HepG2 (cell line): ENCODE measurements at regions not wholly inside any gene's neighbourhood (a gene's known extent, or its start where the extent isn't known, plus 50 kb on each side); places are given as distances from the start of the nearest gene placed in this dataset.

ENCODE experiments used
- CBFB ChIP-seq: sonication (generic); formaldehyde crosslinking; IDR thresholded peaks from 2 replicates; pipeline ENCODE4 v1.4.0; 2020; ENCODE audit warnings: missing genetic modification reagents
- ZBTB37 ChIP-seq: sonication (generic); formaldehyde crosslinking; IDR thresholded peaks from 2 replicates; pipeline ENCODE4 v1.4.0; 2020; ENCODE audit warnings: mild to moderate bottlenecking, missing genetic modification reagents
- TF ChIP-seq, protein P1 (sequence below): IDR thresholded peaks from 2 replicates; pipeline ENCODE4 v1.6.1; 2016; ENCODE audit warnings: low read depth

DNA sequence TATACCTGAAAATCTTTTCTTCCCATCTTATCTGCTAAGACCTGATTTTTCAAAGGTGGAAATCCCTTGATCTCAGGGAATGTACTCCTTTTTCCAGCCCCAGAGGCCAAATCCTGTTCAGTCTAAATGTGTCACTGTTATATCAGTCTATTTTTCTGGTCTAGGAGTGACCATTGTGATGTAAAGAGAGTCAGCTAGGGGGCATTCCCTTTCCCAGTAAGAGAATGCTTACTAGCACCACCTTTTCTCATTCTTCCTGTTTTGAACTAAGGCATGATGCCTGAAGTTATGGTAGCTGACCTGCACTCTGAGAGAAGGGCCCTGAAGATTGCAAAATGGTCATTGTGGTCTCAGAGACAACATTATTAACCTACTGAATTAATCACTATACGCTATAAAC, 124.1 kb upstream of the XIRP2 start:
- TF ChIP-seq, protein P1, sequence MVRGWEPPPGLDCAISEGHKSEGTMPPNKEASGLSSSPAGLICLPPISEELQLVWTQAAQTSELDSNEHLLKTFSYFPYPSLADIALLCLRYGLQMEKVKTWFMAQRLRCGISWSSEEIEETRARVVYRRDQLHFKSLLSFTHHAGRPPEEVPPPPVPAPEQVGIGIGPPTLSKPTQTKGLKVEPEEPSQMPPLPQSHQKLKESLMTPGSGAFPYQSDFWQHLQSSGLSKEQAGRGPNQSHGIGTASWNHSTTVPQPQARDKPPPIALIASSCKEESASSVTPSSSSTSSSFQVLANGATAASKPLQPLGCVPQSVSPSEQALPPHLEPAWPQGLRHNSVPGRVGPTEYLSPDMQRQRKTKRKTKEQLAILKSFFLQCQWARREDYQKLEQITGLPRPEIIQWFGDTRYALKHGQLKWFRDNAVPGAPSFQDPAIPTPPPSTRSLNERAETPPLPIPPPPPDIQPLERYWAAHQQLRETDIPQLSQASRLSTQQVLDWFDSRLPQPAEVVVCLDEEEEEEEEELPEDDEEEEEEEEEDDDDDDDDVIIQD, result no peak
- TF ChIP-seq ZBTB37 (CRISPR knock-in tag) (no peak), CBFB (CRISPR knock-in tag) (no peak)
